ENCODE measurements at regions not wholly inside any gene's neighbourhood (a gene's known extent, or its start where the extent isn't known, plus 50 kb on each side); places are given as distances from the start of the nearest gene placed in this dataset.

DNA sequence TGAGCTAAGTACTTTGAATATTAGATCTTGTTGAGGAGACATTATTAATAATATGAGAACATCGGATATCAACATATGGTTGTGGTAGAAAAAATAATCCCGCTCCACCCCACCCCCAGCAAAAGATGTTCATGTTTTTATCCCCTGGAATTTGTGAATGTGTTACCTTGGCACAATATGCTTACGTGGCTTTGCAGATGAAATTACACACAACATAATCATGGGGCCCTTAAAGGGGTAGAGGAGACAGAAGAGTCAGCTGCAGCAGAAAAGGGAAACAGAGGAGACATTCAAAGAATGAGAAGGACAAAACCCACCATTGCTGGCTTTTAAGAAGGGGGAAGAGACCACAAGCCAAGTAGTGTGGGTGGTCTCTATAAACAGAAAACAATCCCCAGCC is 104.1 kb downstream of the SEC16B start:
- Histone ChIP-seq H3K27ac (ENCODE audit: low read depth, low read length) (no peak overlapping the region), H3K9me3 (ENCODE audit: control insufficient read depth, insufficient read depth, low read depth, low read length) (no peaks in the 10 kb centered on the region), H3K9ac (ENCODE audit: low read length) (no peak overlapping the region), H3K4me3 (ENCODE audit: low read depth, low read length) (no peak overlapping the region), H3K4me1 (ENCODE audit: control insufficient read depth, insufficient read depth, low read length) (no peaks in the 10 kb centered on the region), H3K27me3 (ENCODE audit: control insufficient read depth, insufficient read depth, low read length) (no peaks in the 10 kb centered on the region), H3K36me3 (ENCODE audit: control insufficient read depth, insufficient read depth, low read length) (no peaks in the 10 kb centered on the region)

GRCh38 chr1:177864538-177865305 is 105.1 kb downstream of the SEC16B start:
- Histone ChIP-seq H3K27me3 (ENCODE audit: control insufficient read depth, insufficient read depth, low read length) (no peaks in the 10 kb centered on the region), H3K36me3 (ENCODE audit: control insufficient read depth, insufficient read depth, low read length) (no peaks in the 10 kb centered on the region), H3K9me3 (ENCODE audit: control insufficient read depth, insufficient read depth, low read depth, low read length) (no peaks in the 10 kb centered on the region), H3K9ac (ENCODE audit: low read length) (no peak overlapping the region), H3K27ac (ENCODE audit: low read depth, low read length) (no peak overlapping the region), H3K4me3 (ENCODE audit: low read depth, low read length) (no peak overlapping the region), H3K4me1 (ENCODE audit: control insufficient read depth, insufficient read depth, low read length) (no peaks in the 10 kb centered on the region)

- H3K9ac ChIP-seq (ENCODE audit: low read length), result no peak overlapping the region
Measured at GRCh38 chr1:177863796-177864195, 106.1 kb downstream of the SEC16B start.

DNA sequence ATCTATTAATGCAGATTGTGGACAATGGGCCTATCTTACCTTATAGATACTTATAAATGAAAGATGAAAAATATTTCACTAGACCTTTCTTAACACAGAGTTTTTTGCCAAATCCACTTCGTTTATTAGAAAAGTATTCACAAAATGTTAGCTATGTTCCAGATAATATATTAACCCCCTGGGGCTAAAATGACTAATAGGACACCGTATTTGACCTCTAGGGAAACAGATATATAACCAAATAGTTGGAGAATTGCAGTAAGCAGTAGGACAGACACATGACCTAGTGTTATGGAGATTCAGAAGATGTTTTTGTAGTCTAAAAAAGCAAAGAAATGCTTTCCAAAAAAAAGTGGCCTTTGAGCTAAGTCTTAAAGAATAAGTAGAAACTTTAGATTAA is 106.9 kb downstream of the SEC16B start:
- Histone ChIP-seq H3K36me3 (ENCODE audit: control insufficient read depth, insufficient read depth, low read length) (no peaks in the 10 kb centered on the region), H3K27ac (ENCODE audit: low read depth, low read length) (no peak overlapping the region), H3K9ac (ENCODE audit: low read length) (no peak overlapping the region), H3K4me1 (ENCODE audit: control insufficient read depth, insufficient read depth, low read length) (0 out of 2 replicates have a peak, but pooled peaks cover 3% of the 10 kb centered on the region), H3K9me3 (ENCODE audit: control insufficient read depth, insufficient read depth, low read depth, low read length) (no peaks in the 10 kb centered on the region), H3K4me3 (ENCODE audit: low read depth, low read length) (no peak overlapping the region), H3K27me3 (ENCODE audit: control insufficient read depth, insufficient read depth, low read length) (no peaks in the 10 kb centered on the region)

More at GRCh38 chr1:177863796-177864195, 106.1 kb downstream of the SEC16B start:
- H3K36me3 ChIP-seq (ENCODE audit: control insufficient read depth, insufficient read depth, low read length), result no peaks in the 10 kb centered on the region
- H3K4me3 ChIP-seq (ENCODE audit: low read depth, low read length), result no peak overlapping the region
- H3K9me3 ChIP-seq (ENCODE audit: control insufficient read depth, insufficient read depth, low read depth, low read length), result no peaks in the 10 kb centered on the region
- H3K4me1 ChIP-seq (ENCODE audit: control insufficient read depth, insufficient read depth, low read length), result 0 out of 2 replicates have a peak, but pooled peaks cover 1% of the 10 kb centered on the region
- no peaks in the 10 kb centered on the region for H3K27me3 ChIP-seq (ENCODE audit: control insufficient read depth, insufficient read depth, low read length)
- no peak overlapping the region for H3K27ac ChIP-seq (ENCODE audit: low read depth, low read length)

DNA sequence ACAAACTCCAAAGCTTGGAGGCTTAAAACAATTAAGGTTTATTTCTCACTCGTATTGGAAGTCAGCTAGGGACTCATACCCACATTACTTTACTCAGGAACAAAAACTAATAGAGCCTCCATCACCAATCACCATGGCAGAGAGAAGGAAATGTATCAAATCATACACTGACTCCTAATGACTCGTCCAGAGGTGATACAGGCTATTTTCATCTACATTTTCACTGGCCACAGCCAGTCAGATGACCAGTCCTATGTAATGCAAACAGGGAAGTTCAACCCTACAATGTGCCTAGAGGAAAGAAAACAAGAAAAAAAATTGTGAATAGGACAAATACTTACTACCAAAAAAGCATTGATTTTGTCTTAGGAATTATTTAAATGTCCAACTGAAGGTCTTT is 110.3 kb downstream of the SEC16B start:
- H3K27me3 ChIP-seq (ENCODE audit: control insufficient read depth, insufficient read depth, low read length), result no peaks in the 10 kb centered on the region
- H3K4me1 ChIP-seq (ENCODE audit: control insufficient read depth, insufficient read depth, low read length), result 0 out of 2 replicates have a peak, but pooled peaks cover 3% of the 10 kb centered on the region
- no peaks in the 10 kb centered on the region for H3K9me3 ChIP-seq (ENCODE audit: control insufficient read depth, insufficient read depth, low read depth, low read length)

GRCh38 chr1:177858332-177858821 is 111.5 kb downstream of the SEC16B start:
- Histone ChIP-seq H3K9ac (ENCODE audit: low read length) (no peak overlapping the region), H3K27ac (ENCODE audit: low read depth, low read length) (no peak overlapping the region), H3K36me3 (ENCODE audit: control insufficient read depth, insufficient read depth, low read length) (no peaks in the 10 kb centered on the region), H3K27me3 (ENCODE audit: control insufficient read depth, insufficient read depth, low read length) (no peaks in the 10 kb centered on the region), H3K4me3 (ENCODE audit: low read depth, low read length) (no peak overlapping the region), H3K4me1 (ENCODE audit: control insufficient read depth, insufficient read depth, low read length) (0 out of 2 replicates have a peak, but pooled peaks cover 3% of the 10 kb centered on the region), H3K9me3 (ENCODE audit: control insufficient read depth, insufficient read depth, low read depth, low read length) (no peaks in the 10 kb centered on the region)

More for the DNA sequence above, 110.3 kb downstream of the SEC16B start:
- no peaks in the 10 kb centered on the region for H3K36me3 ChIP-seq (ENCODE audit: control insufficient read depth, insufficient read depth, low read length)
- no peak overlapping the region for H3K9ac ChIP-seq (ENCODE audit: low read length)
- H3K27ac ChIP-seq (ENCODE audit: low read depth, low read length), result no peak overlapping the region
- H3K4me3 ChIP-seq (ENCODE audit: low read depth, low read length), result no peak overlapping the region

DNA sequence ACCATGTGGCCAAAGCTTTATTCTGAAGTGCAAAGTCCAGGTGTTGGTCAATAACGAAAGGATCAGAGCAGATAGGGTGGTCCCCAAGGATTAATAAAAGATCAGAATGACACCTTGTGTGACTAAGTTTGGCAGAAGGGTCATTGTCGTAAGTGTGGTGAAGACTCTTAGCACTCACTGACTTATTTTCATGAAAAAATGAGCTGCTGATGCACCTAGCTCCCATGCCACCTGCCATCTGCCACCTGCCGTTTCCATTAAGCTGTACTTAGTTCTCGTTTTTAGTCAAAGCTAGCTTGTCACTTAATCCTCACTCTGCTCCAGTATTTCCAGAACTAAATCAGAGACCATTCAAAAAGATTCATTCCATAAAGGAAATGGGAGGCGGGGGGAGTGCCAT is 112.6 kb downstream of the SEC16B start:
- no peaks in the 10 kb centered on the region for H3K36me3 ChIP-seq (ENCODE audit: control insufficient read depth, insufficient read depth, low read length)
- H3K9me3 ChIP-seq (ENCODE audit: control insufficient read depth, insufficient read depth, low read depth, low read length), result no peaks in the 10 kb centered on the region
- H3K4me1 ChIP-seq (ENCODE audit: control insufficient read depth, insufficient read depth, low read length), result 0 out of 2 replicates have a peak, but pooled peaks cover 3% of the 10 kb centered on the region
- H3K27me3 ChIP-seq (ENCODE audit: control insufficient read depth, insufficient read depth, low read length), result no peaks in the 10 kb centered on the region
- no peak overlapping the region for H3K4me3 ChIP-seq (ENCODE audit: low read depth, low read length)
- H3K9ac ChIP-seq (ENCODE audit: low read length), result no peak overlapping the region
- H3K27ac ChIP-seq (ENCODE audit: low read depth, low read length), result no peak overlapping the region

DNA sequence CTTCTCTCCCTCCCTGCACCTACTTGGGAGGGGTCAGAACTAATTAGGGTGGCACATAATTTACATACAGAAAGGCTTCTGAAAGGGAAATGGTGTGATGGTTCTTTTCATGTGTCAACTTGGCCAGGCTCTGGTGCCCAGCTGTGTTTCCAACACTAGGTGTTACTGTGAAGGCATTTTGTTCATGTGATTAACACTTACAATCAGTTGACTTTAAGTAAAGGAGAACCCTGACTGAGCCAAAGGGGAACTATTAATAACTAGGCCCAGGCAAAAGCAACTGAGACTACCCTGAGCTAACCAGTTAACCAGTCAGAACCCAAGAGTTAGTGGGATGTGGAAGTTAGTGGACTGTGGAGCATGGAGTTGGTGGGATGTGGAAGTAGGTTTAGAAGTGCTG is 114.9 kb downstream of the SEC16B start:
- no peak overlapping the region for H3K9ac ChIP-seq (ENCODE audit: low read length)
- H3K27ac ChIP-seq (ENCODE audit: low read depth, low read length), result no peak overlapping the region
- H3K27me3 ChIP-seq (ENCODE audit: control insufficient read depth, insufficient read depth, low read length), result no peaks in the 10 kb centered on the region
- H3K36me3 ChIP-seq (ENCODE audit: control insufficient read depth, insufficient read depth, low read length), result no peaks in the 10 kb centered on the region
- 0 out of 2 replicates have a peak, but pooled peaks cover 3% of the 10 kb centered on the region for H3K4me1 ChIP-seq (ENCODE audit: control insufficient read depth, insufficient read depth, low read length)
- no peak overlapping the region for H3K4me3 ChIP-seq (ENCODE audit: low read depth, low read length)
- no peaks in the 10 kb centered on the region for H3K9me3 ChIP-seq (ENCODE audit: control insufficient read depth, insufficient read depth, low read depth, low read length)

GRCh38 chr1:177849579-177850290 is 120.1 kb downstream of the SEC16B start:
- H3K27me3 ChIP-seq (ENCODE audit: control insufficient read depth, insufficient read depth, low read length), result no peaks in the 10 kb centered on the region
- H3K27ac ChIP-seq (ENCODE audit: low read depth, low read length), result no peak overlapping the region
- H3K9me3 ChIP-seq (ENCODE audit: control insufficient read depth, insufficient read depth, low read depth, low read length), result no peaks in the 10 kb centered on the region
- no peaks in the 10 kb centered on the region for H3K36me3 ChIP-seq (ENCODE audit: control insufficient read depth, insufficient read depth, low read length)
- H3K4me3 ChIP-seq (ENCODE audit: low read depth, low read length), result no peak overlapping the region
- no peak overlapping the region for H3K9ac ChIP-seq (ENCODE audit: low read length)
- no peaks in the 10 kb centered on the region for H3K4me1 ChIP-seq (ENCODE audit: control insufficient read depth, insufficient read depth, low read length)

DNA sequence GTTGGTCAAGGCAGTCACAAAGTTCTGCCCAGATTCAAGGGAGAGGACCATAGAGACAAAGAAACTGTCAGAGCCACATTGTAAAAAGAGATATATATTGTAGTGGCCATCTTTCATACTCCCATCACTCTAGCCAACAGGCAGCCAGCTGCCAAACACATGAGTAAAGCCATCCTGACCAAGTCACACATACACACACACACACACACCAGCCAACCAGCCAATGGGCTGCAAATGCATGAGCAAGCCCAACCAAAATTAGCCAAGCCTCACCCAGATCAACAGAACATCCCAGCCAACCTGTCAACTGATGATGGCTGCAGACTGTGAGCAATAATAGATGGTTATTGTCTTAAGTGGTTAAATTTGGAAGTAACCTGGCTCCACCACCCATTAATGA is 120.7 kb downstream of the SEC16B start:
- H3K9ac ChIP-seq (ENCODE audit: low read length), result no peak overlapping the region

GRCh38 chr1:177848577-177848976 is 121.3 kb downstream of the SEC16B start:
- Histone ChIP-seq H3K36me3 (ENCODE audit: control insufficient read depth, insufficient read depth, low read length) (no peaks in the 10 kb centered on the region), H3K27me3 (ENCODE audit: control insufficient read depth, insufficient read depth, low read length) (no peaks in the 10 kb centered on the region), H3K9ac (ENCODE audit: low read length) (no peak overlapping the region), H3K27ac (ENCODE audit: low read depth, low read length) (no peak overlapping the region), H3K4me3 (ENCODE audit: low read depth, low read length) (no peak overlapping the region), H3K4me1 (ENCODE audit: control insufficient read depth, insufficient read depth, low read length) (no peaks in the 10 kb centered on the region), H3K9me3 (ENCODE audit: control insufficient read depth, insufficient read depth, low read depth, low read length) (no peaks in the 10 kb centered on the region)

More for the DNA sequence above, 120.7 kb downstream of the SEC16B start:
- Histone ChIP-seq H3K27ac (ENCODE audit: low read depth, low read length) (no peak overlapping the region), H3K27me3 (ENCODE audit: control insufficient read depth, insufficient read depth, low read length) (no peaks in the 10 kb centered on the region), H3K4me1 (ENCODE audit: control insufficient read depth, insufficient read depth, low read length) (no peaks in the 10 kb centered on the region), H3K36me3 (ENCODE audit: control insufficient read depth, insufficient read depth, low read length) (no peaks in the 10 kb centered on the region), H3K9me3 (ENCODE audit: control insufficient read depth, insufficient read depth, low read depth, low read length) (no peaks in the 10 kb centered on the region), H3K4me3 (ENCODE audit: low read depth, low read length) (no peak overlapping the region)

Measured in HUES6 (cell line).